ENCODE measurements at regions not wholly inside any gene's neighbourhood (a gene's known extent, or its start where the extent isn't known, plus 50 kb on each side); places are given as distances from the start of the nearest gene placed in this dataset.

DNA sequence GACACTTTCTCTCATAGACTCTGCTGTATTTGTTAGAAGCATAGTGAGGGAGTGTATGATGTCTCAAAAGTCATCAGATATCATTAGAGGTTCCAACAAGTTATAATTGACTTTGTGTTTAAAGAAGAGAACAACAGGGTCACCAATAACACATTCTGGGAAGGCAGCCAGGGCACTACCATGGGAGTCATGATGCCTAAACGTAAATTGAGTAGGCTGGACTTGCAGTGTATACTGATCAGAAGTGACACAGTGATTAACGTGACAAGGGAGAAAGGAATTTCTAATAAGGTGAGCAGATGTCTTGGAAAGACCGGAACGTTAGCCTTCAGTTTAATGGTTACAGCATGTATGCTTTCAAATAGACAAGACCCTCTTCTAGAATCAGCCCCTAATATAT is 973.2 kb downstream of the NCAM2 start:
- TF ChIP-seq, protein P1, sequence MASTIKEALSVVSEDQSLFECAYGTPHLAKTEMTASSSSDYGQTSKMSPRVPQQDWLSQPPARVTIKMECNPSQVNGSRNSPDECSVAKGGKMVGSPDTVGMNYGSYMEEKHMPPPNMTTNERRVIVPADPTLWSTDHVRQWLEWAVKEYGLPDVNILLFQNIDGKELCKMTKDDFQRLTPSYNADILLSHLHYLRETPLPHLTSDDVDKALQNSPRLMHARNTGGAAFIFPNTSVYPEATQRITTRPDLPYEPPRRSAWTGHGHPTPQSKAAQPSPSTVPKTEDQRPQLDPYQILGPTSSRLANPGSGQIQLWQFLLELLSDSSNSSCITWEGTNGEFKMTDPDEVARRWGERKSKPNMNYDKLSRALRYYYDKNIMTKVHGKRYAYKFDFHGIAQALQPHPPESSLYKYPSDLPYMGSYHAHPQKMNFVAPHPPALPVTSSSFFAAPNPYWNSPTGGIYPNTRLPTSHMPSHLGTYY (CRISPR knock-in tag; IDR thresholded peaks at IDR 0.05) = no peak
- Mint-ChIP-seq H3K27ac (no peak overlapping the region), H3K36me3 (peaks cover 8% of the 10 kb centered on the region), H3K9me3 (peaks cover 27% of the 10 kb centered on the region), H3K4me3 (no peak overlapping the region), H3K27me3 (ENCODE audit: low read depth) (peaks cover 51% of the 10 kb centered on the region), H3K4me1 (peaks cover 32% of the 10 kb centered on the region)
- ChIA-PET POLR2A (interaction anchor here (0.6 kb wide), 1 partner anchor 1872 kb away, joined by 3 read pairs; no protein-coding TSS in a partner anchor), CTCF (no interaction called here)
- no peak for DNase-seq (ENCODE audit: low spot score)
- no peak for ATAC-seq

DNA sequence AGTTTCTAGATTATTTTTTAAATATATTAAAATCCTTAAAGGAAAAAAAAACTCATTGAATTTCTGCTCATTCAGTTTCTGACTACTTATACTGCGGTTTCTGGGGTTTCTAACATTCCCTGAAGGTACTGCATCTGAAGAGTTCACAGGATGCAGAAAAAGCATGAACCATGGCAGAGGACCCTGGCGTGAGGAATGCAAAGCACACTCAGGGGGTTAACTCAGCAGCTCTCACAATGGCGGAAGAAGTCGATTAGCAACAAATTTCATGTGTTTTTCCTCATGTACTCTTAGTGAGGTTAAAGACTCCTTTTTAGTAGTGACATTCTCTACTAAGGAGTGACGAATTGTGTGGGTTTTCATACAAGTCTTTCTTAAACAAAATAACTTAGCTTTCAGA is 975.6 kb downstream of the NCAM2 start:
- H3K36me3 Mint-ChIP-seq = peaks cover 6% of the 10 kb centered on the region
- DNase-seq (ENCODE audit: low spot score) = peak; percentile 35
- ChIA-PET POLR2A (no interaction called here), CTCF (interaction anchor here (1.0 kb wide), 1 partner anchor 52 kb away, joined by 3 read pairs; no protein-coding TSS in a partner anchor)
- TF ChIP-seq ZNF219 (CRISPR knock-in tag; IDR thresholded peaks at IDR 0.05; ENCODE audit: borderline replicate concordance) = no peak
- TF ChIP-seq CREB1 (CRISPR knock-in tag; IDR thresholded peaks at IDR 0.05) = no peak
- TF ChIP-seq, protein P2, sequence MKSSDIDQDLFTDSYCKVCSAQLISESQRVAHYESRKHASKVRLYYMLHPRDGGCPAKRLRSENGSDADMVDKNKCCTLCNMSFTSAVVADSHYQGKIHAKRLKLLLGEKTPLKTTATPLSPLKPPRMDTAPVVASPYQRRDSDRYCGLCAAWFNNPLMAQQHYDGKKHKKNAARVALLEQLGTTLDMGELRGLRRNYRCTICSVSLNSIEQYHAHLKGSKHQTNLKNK (CRISPR knock-in tag; IDR thresholded peaks at IDR 0.05) = no peak
- TF ChIP-seq TCF7 (CRISPR knock-in tag; IDR thresholded peaks at IDR 0.05; ENCODE audit: low read depth) = no peak
- TF ChIP-seq, protein P3, sequence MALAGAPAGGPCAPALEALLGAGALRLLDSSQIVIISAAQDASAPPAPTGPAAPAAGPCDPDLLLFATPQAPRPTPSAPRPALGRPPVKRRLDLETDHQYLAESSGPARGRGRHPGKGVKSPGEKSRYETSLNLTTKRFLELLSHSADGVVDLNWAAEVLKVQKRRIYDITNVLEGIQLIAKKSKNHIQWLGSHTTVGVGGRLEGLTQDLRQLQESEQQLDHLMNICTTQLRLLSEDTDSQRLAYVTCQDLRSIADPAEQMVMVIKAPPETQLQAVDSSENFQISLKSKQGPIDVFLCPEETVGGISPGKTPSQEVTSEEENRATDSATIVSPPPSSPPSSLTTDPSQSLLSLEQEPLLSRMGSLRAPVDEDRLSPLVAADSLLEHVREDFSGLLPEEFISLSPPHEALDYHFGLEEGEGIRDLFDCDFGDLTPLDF (CRISPR knock-in tag; IDR thresholded peaks at IDR 0.05) = no peak
- no peak for TF ChIP-seq ZNF396 (CRISPR knock-in tag; IDR thresholded peaks at IDR 0.05; ENCODE audit: borderline replicate concordance)
- TF ChIP-seq SMAD4 (CRISPR knock-in tag; IDR thresholded peaks at IDR 0.05) = no peak
- TF ChIP-seq ZNF416 (CRISPR knock-in tag; IDR thresholded peaks at IDR 0.05) = no peak
- no peak for TF ChIP-seq EMX1 (CRISPR knock-in tag; IDR thresholded peaks at IDR 0.05)
- TF ChIP-seq, protein P4, sequence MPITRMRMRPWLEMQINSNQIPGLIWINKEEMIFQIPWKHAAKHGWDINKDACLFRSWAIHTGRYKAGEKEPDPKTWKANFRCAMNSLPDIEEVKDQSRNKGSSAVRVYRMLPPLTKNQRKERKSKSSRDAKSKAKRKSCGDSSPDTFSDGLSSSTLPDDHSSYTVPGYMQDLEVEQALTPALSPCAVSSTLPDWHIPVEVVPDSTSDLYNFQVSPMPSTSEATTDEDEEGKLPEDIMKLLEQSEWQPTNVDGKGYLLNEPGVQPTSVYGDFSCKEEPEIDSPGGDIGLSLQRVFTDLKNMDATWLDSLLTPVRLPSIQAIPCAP (CRISPR knock-in tag; IDR thresholded peaks at IDR 0.05) = no peak
- TF ChIP-seq RORB (CRISPR knock-in tag; IDR thresholded peaks at IDR 0.05) = no peak
- TF ChIP-seq SP1 (CRISPR knock-in tag; conservative IDR thresholded peaks at IDR 0.05) = no peak
- TF ChIP-seq NR3C1 (CRISPR knock-in tag; conservative IDR thresholded peaks at IDR 0.05; ENCODE audit: low read depth) = no peak
- TF ChIP-seq, protein P5, sequence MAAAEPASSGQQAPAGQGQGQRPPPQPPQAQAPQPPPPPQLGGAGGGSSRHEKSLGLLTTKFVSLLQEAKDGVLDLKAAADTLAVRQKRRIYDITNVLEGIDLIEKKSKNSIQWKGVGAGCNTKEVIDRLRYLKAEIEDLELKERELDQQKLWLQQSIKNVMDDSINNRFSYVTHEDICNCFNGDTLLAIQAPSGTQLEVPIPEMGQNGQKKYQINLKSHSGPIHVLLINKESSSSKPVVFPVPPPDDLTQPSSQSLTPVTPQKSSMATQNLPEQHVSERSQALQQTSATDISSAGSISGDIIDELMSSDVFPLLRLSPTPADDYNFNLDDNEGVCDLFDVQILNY (CRISPR knock-in tag; IDR thresholded peaks at IDR 0.05) = no peak
- TF ChIP-seq, protein P6, sequence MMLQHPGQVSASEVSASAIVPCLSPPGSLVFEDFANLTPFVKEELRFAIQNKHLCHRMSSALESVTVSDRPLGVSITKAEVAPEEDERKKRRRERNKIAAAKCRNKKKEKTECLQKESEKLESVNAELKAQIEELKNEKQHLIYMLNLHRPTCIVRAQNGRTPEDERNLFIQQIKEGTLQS (CRISPR knock-in tag; conservative IDR thresholded peaks at IDR 0.05) = no peak
- no peak for TF ChIP-seq NR2C2 (CRISPR knock-in tag; IDR thresholded peaks at IDR 0.05)
- peaks cover 18% of the 10 kb centered on the region for H3K9me3 Mint-ChIP-seq
- peak; percentile 94 for ATAC-seq
- no peak overlapping the region for H3K27ac Mint-ChIP-seq
- no peak overlapping the region for H3K4me3 Mint-ChIP-seq
- H3K27me3 Mint-ChIP-seq (ENCODE audit: low read depth) = peaks cover 26% of the 10 kb centered on the region
- H3K4me1 Mint-ChIP-seq = peaks cover 30% of the 10 kb centered on the region

DNA sequence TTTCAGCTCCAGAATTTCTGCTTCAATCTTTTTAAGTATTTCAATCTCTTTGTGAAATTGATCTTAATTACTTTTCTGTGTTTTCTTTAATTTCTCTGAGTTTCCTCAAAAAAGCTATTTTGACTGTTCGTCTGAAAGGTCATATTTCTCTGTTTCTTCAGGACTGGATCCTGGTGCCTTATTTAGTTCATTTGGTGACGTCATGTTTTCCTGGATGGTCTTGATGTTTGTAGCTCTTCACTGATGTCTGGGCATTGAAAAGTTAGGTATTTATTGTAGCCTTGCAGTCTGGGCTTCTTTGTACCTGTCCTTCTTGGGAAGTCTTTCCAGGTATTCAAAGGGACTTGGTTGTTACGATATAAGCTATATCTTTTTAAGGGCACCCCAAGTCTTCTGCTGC is 998.7 kb downstream of the NCAM2 start:
- ChIA-PET CTCF (no interaction called here), POLR2A (no interaction called here)
- Mint-ChIP-seq H3K9me3 (peaks cover 27% of the 10 kb centered on the region), H3K4me1 (peaks cover 9% of the 10 kb centered on the region), H3K4me3 (no peak overlapping the region), H3K36me3 (peaks cover 19% of the 10 kb centered on the region), H3K27ac (no peak overlapping the region), H3K27me3 (ENCODE audit: low read depth) (no peaks in the 10 kb centered on the region)
- ATAC-seq (no peak), DNase-seq (ENCODE audit: low spot score) (no peak)
- TF ChIP-seq GABPB1 (CRISPR knock-in tag; IDR thresholded peaks at IDR 0.05) = no peak
- no peak for TF ChIP-seq ZNF232 (CRISPR knock-in tag; IDR thresholded peaks at IDR 0.05)
- TF ChIP-seq, protein P7, sequence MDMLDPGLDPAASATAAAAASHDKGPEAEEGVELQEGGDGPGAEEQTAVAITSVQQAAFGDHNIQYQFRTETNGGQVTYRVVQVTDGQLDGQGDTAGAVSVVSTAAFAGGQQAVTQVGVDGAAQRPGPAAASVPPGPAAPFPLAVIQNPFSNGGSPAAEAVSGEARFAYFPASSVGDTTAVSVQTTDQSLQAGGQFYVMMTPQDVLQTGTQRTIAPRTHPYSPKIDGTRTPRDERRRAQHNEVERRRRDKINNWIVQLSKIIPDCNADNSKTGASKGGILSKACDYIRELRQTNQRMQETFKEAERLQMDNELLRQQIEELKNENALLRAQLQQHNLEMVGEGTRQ (CRISPR knock-in tag; IDR thresholded peaks at IDR 0.05) = no peak
- TF ChIP-seq, protein P4 (CRISPR knock-in tag; IDR thresholded peaks at IDR 0.05) = no peak
- TF ChIP-seq, protein P8, sequence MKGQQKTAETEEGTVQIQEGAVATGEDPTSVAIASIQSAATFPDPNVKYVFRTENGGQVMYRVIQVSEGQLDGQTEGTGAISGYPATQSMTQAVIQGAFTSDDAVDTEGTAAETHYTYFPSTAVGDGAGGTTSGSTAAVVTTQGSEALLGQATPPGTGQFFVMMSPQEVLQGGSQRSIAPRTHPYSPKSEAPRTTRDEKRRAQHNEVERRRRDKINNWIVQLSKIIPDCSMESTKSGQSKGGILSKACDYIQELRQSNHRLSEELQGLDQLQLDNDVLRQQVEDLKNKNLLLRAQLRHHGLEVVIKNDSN (CRISPR knock-in tag; IDR thresholded peaks at IDR 0.05) = no peak
- TF ChIP-seq NR3C1 (CRISPR knock-in tag; conservative IDR thresholded peaks at IDR 0.05; ENCODE audit: low read depth) = no peak
- TF ChIP-seq SP1 (CRISPR knock-in tag; conservative IDR thresholded peaks at IDR 0.05) = no peak
- TF ChIP-seq, protein P9, sequence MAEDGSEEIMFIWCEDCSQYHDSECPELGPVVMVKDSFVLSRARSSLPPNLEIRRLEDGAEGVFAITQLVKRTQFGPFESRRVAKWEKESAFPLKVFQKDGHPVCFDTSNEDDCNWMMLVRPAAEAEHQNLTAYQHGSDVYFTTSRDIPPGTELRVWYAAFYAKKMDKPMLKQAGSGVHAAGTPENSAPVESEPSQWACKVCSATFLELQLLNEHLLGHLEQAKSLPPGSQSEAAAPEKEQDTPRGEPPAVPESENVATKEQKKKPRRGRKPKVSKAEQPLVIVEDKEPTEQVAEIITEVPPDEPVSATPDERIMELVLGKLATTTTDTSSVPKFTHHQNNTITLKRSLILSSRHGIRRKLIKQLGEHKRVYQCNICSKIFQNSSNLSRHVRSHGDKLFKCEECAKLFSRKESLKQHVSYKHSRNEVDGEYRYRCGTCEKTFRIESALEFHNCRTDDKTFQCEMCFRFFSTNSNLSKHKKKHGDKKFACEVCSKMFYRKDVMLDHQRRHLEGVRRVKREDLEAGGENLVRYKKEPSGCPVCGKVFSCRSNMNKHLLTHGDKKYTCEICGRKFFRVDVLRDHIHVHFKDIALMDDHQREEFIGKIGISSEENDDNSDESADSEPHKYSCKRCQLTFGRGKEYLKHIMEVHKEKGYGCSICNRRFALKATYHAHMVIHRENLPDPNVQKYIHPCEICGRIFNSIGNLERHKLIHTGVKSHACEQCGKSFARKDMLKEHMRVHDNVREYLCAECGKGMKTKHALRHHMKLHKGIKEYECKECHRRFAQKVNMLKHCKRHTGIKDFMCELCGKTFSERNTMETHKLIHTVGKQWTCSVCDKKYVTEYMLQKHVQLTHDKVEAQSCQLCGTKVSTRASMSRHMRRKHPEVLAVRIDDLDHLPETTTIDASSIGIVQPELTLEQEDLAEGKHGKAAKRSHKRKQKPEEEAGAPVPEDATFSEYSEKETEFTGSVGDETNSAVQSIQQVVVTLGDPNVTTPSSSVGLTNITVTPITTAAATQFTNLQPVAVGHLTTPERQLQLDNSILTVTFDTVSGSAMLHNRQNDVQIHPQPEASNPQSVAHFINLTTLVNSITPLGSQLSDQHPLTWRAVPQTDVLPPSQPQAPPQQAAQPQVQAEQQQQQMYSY (CRISPR knock-in tag; IDR thresholded peaks at IDR 0.05) = no peak

Measured in WTC11 (cell line).